GM21423 (cell line): ENCODE measurements at regions not wholly inside any gene's neighbourhood (a gene's known extent, or its start where the extent isn't known, plus 50 kb on each side); places are given as distances from the start of the nearest gene placed in this dataset.
A peak's percentile ranks its signal among the peaks of the same experiment; 100 is the strongest.
"Not testable (repeated sequence)": the region's sequence is repeated elsewhere in the genome, so short reads cannot be mapped to it uniquely, and the experiment has no call there.

ENCODE experiments used
- ATAC-seq: cut with Tn5 transposase; IDR thresholded peaks from one replicate; pipeline ENCODE4 v1.9.1; 2021; ENCODE audit warnings: mild to moderate bottlenecking, moderate library complexity; ENCODE audit not compliant: unreplicated experiment

GRCh38 chr7:16267953-16268820 lies 153.2 kb downstream of the CRPPA start:
- ATAC-seq: no peak

DNA sequence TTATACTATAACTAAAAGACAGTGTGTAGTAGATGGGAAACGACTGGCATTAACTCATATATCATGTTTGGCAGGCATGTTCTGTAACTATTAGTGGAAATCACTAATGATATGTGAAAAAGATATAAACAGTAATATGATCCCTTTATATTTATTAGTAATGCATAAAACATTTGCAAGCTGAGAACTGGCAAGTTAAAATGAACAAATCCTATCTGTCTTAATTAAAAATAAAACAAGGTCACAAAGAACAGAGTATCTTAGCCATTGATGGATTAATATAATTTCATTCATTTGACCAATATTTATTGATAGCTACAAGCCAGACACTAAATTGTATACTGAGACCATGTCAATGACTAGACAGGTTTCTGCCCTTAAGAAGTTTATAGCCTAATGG lies 154.5 kb downstream of the CRPPA start:
- ATAC-seq: no peak

DNA sequence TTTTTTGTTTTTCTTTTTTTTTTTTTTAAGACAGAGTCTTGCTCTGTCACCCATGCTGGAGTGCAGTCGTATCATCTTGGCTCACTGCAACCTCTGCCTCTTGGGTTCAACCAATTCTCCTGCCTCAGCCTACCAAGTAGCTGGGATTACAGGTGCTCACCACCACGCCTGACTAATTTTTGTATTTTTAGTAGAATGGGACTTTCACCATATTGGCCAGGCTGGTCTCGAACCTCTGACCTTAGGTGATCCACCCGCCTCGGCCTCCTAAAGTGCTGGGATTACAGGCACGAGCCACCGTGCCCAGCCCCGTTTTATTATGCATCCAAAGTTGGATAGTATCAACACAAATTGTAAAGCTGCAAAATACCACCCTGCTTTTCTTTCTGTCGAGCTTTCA lies 154.9 kb downstream of the CRPPA start:
- ATAC-seq: not testable (repeated sequence)

DNA sequence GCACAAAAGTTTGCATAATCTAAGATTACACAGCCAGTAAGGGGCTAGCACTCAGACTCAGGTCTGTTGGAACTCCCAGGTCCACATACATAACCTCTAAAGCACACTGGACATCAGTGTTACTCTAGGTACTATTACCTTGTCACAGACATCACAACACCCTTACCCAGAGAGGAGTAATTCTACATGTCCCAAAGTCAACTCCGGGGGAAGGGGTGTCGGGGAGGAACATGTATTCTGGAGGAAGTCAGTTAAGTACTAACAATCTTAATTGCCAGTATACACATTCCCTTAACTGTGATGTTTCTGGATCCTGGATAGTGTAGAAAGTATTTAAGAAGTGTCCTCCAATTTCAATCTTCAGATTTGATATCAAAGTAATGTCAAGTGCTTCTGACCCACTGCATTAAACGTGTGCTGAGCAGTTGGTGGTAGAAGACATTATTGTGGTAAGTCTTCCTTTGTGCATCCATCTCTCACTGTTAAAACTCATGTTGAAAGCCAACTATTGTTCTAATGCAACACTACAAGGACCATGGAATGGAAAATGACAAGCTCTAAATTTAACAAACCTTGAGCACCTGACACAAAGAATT lies 155.4 kb downstream of the CRPPA start:
- no peak for ATAC-seq

DNA sequence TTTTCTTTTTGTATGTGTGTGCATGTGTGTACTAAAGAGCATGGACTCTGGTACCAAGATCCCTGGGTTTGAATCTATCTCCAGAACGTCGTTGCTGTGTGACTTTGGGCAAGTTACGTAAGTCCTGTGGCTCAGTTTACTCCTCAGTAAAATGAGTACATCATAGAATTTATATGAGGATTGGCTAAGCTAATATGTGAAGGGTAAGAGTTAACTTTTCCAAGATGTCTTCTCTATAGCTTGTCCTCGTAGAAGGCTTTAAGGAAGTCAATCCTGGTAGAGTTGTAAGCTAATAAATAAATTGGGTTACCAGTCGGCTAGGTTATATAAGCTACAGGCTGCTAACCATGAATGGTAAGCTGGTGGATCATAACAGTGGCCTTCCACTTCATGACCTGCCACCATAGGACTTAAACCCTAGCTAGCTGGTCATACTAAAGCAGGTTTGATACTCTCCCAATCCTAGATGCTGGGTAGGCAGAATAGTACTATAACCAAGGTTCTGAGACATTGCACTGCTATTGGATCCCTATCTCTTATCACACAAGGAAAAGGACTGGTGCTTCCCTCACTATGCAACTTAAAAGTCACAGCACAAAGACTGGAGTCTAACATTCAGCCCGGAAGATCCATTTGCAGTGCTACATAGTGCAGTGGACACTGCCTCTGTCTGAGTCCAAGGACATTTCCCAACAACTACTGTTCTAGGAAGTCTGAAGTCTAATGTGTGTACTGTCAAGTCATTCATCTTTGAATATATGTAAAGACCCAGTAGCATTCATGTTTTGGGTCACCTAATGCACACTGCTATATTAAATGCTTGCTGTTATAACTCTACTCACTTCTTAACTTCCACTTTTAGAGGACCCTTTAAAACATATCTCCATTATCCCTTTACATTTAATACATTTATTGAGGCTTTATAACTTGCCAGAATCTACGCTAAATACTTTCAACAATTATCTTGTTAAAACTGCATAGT lies 156.2 kb downstream of the CRPPA start:
- ATAC-seq: no peak

DNA sequence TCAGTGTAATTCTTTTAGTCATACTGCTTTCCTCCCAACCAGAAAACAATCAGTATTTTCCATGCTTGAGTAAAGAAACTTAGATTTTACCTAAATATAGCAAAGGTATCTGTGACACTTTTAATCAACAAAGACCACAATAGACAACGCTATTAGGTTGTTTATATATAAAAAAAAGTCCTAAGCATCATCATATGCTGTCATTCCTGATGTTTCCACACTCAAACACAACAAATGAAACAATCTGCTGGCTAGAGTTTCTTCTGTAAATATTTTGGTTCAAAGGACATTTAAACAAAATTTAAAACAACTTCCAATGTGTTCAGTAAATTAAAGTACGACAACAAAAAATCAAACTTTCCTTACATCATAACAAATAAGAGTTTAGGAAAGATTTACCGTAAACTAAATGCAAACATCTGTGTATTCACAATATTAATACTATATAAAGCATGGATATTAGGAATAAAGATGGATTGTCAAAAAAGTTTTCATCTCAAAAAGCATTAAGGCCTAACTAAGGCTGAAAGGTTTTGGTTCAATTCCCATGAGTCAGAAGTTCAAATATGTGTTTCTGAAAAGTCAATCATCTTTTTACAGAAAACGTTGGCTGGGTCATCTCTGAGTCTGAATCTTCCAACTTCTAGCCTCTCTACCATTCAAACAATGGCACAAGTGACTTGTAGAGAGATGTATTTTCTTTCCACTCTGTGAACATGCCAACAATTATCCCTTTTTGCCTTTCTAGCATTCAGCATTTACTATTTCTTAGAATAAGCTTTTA lies 157.1 kb downstream of the CRPPA start:
- no peak for ATAC-seq

- not testable (repeated sequence) for ATAC-seq
Measured at GRCh38 chr7:16263377-16263776, 158.0 kb downstream of the CRPPA start.

GRCh38 chr7:16261654-16262053 lies 159.7 kb downstream of the CRPPA start:
- ATAC-seq: no peak

DNA sequence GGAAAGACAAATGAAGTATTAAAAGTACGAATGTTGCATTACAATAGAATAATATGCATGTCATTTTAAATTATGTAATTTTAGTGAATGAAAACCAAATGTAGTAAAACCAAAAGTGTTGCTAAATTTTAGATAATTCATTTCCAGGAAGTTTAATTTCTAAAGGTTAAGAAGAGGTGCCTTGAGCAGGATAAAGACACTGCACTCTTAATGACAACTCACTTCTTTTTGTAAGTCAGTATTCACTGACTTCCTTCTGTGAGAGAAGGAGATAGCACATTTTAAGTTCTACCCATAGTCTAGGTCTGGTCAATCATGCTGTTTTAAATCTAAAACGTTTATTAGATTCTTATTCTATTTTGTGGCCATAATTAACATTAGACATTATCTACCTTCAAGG lies 160.2 kb downstream of the CRPPA start:
- no peak for ATAC-seq

- ATAC-seq: peak; percentile 97
Measured at GRCh38 chr7:16260236-16260728, 161.1 kb downstream of the CRPPA start.

GRCh38 chr7:16256419-16256818 lies 164.9 kb downstream of the CRPPA start:
- not testable (repeated sequence) for ATAC-seq

DNA sequence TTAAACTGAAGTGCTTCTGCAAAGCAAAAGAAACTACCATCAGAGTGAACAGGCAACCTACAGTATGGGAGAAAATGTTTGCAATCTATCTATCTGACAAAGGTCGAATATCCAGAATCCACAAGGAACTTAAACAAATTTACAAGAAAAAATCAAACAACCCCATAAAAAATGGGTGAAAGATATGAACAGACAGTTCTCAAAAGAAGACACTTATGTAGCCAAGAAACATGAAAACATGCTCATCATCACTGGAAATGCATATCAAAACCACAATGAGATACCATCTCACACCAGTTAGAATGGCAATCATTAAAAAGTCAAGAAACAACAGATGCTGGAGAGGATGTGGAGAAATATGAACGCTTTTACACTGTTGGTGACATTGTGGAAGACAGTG lies 165.4 kb downstream of the CRPPA start:
- not testable (repeated sequence) for ATAC-seq

DNA sequence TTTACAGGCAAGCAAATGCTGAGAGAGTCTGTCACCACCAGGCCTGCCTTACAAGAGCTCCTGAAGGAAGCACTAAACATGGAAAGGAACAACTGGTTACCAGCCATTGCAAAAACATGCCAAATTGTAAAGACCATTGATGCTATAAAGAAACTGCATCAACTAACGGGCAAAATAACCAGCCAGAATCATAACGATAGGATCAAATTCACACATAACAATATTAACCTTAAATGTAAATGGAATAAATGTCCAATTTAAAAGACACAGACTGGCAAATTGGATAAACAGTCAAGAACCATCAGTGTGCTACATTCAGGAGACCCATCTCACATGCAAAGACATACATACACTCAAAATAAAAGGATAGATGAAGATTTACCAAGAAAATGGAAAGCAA lies 170.7 kb downstream of the CRPPA start:
- ATAC-seq: not testable (repeated sequence)

GRCh38 chr7:16249204-16249603 lies 172.1 kb downstream of the CRPPA start:
- not testable (repeated sequence) for ATAC-seq

DNA sequence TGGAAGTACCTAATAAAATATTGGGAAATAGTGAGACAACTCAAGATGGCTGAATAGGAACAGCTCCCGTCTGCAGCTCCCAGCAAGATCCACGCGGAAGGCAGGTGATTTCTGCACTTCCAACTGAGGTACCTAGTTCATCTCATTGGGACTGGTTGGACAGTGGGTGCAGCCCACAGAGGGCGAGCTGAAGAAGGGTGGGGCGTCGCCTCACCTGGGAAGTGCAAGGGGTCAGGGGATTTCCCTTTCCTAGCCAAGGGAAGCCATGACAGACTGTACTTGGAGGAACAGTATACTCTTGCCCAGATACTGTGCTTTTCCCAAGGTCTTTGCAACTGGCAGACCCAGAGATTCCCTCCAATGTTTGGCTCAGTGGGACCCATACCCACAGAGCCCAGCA lies 172.8 kb downstream of the CRPPA start:
- ATAC-seq: not testable (repeated sequence)

GRCh38 chr7:16244469-16244868 lies 176.9 kb downstream of the CRPPA start:
- no peak for ATAC-seq

DNA sequence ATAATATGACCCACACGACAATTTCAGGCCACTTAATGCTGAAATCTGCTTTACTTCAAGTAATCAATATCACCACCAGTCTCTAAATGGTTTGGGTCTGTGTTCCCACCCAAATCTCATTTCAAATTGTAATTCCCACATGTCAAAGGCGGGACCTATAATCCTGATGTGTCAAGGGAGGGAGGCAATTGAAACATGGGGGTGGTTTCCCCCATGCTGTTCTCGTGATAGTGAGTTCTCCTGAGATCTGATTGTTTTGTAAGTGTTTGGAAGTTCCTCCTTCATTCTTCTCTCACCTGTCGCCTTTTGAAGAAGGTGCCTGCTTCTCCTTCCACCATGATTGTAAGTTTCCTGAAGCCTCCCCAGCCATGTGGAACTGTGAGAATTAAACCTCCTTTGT lies 178.4 kb downstream of the CRPPA start:
- ATAC-seq: no peak

DNA sequence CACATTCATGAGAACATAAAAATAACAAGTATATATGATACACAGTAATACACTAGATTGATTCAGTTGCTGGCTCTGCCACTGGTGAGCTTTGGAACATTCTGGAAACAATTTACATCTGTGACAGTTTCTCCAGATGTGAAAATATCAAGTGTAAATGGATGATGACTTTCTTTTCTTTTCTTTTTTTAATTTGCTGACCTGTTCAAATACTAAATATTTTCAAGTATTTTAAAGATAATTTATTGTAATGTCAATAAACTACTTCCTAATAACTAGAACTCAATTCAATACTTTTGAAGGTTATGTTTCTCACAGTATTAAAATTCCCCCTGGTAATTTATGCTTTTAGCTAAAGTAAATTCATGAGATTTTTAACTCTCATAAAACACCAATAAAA lies 180.3 kb downstream of the CRPPA start:
- no peak for ATAC-seq

- no peak for ATAC-seq
Measured at GRCh38 chr7:16236381-16236780, 185.0 kb downstream of the CRPPA start.
